Esophagus squamous epithelium (tissue), 4 donors: ENCODE measurements at regions not wholly inside any gene's neighbourhood (a gene's known extent, or its start where the extent isn't known, plus 50 kb on each side); places are given as distances from the start of the nearest gene placed in this dataset.

Source experiments
- POLR2A ChIP-seq, 4 donors: fragments of 450-650 bp; IDR thresholded peaks; one replicate each; pipeline ENCODE4 v1.6.1; 2017; ENCODE audit warnings: antibody characterized with exemption in 4 of 4, mild to moderate bottlenecking in 4 of 4, moderate library complexity in 3 of 4
- TF ChIP-seq, protein P1 (sequence below), 6 experiments: fragments of 450-650 bp in 4 of 6; fragments of 200-600 bp in 2 of 6; sonication (generic) in 2 of 6; IDR thresholded peaks; one replicate each; pipeline ENCODE4 v1.5.1; 2016 to 2019; ENCODE audit warnings: antibody characterized with exemption in 6 of 6, mild to moderate bottlenecking in 4 of 6, moderate library complexity in 4 of 6

DNA sequence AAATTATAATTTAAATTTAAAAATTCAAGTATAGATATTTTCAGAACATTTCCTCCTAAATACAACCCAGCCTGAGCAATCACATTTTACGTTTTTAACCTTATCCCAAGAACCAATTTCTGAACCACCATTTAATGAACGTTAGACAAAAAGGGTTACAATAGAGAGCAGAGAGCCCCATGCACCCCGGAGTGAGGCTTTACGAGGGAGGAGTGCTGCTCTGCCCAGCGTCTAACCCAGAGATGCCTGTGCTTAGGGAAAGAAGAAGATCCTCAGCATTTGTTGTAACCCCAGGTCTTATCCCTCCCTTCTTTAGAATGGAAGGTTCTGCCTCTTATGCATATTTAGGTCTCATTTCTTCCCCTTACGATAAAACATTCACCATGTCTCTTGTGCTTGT, 169.1 kb downstream of the ICE1 start:
- TF ChIP-seq, protein P1, sequence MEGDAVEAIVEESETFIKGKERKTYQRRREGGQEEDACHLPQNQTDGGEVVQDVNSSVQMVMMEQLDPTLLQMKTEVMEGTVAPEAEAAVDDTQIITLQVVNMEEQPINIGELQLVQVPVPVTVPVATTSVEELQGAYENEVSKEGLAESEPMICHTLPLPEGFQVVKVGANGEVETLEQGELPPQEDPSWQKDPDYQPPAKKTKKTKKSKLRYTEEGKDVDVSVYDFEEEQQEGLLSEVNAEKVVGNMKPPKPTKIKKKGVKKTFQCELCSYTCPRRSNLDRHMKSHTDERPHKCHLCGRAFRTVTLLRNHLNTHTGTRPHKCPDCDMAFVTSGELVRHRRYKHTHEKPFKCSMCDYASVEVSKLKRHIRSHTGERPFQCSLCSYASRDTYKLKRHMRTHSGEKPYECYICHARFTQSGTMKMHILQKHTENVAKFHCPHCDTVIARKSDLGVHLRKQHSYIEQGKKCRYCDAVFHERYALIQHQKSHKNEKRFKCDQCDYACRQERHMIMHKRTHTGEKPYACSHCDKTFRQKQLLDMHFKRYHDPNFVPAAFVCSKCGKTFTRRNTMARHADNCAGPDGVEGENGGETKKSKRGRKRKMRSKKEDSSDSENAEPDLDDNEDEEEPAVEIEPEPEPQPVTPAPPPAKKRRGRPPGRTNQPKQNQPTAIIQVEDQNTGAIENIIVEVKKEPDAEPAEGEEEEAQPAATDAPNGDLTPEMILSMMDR (IDR thresholded peaks at IDR 0.05): no peak
- TF ChIP-seq POLR2A (IDR thresholded peaks at IDR 0.05): no peak
